GM12878 (cell line): ENCODE measurements at regions not wholly inside any gene's neighbourhood (a gene's known extent, or its start where the extent isn't known, plus 50 kb on each side); places are given as distances from the start of the nearest gene placed in this dataset.
A peak's percentile ranks its signal among the peaks of the same experiment; 100 is the strongest.

ENCODE experiments used
- ATAC-seq: fragments of 200-7000 bp; cut with Tn5 transposase; 3 replicates; pipeline ENCODE4 v1.9.1; 2020; ENCODE audit warnings: mild to moderate bottlenecking, moderate library complexity
- BruUV-seq: library from RNA; stranded (reverse); fragments of 400-500 nt; replicated peaks from 2 replicates; lab custom pipeline; 2021; lab: Mats Ljungman, UMichigan
- CTCF ChIA-PET: fragments of 300-600 bp; sonication (Branson Sonifier 250); formaldehyde crosslinking; extraction: SDS; loops from one replicate; lab custom pipeline; 2021; ENCODE audit warnings: inconsistent platforms; lab: Yijun Ruan, JAX
- POLR2A ChIA-PET: fragments of 350-600 bp; formaldehyde crosslinking; extraction: SDS; loops from one replicate; lab custom pipeline; 2021; ENCODE audit warnings: inconsistent platforms; lab: Charles Lee
- RAD21 ChIA-PET: fragments of 300-600 bp; sonication (Branson Sonifier 250); formaldehyde crosslinking; loops from one replicate; lab custom pipeline; 2023; ENCODE audit warnings: antibody characterized with exemption; ENCODE audit not compliant: unreplicated experiment; lab: Charles Lee
- SMC1A ChIA-PET: fragments of 300-600 bp; sonication (Branson Sonifier 250); formaldehyde crosslinking; loops from one replicate; lab custom pipeline; 2023; ENCODE audit not compliant: unreplicated experiment, uncharacterized antibody; lab: Charles Lee
- DNase-seq: peaks from one replicate; pipeline ENCODE4 v3.0.0-alpha.2; 2011; ENCODE audit warnings: low read depth, low spot score
- FAIRE-seq: peaks from 3 replicates; lab custom pipeline; 2011; peaks lifted over from hg19 to GRCh38; lab: Jason Lieb, UNC
- H2AFZ ChIP-seq: 2 replicates; pipeline ENCODE4 v1.6.0; 2011; ENCODE audit warnings: low read depth, low read length, control low read depth; ENCODE audit not compliant: control insufficient read depth
- H3K27ac ChIP-seq: 2 replicates; pipeline ENCODE4 v1.5.1; 2011; ENCODE audit warnings: control low read depth; ENCODE audit not compliant: control insufficient read depth, insufficient read depth
- H3K27me3 ChIP-seq, 2 experiments: replicated peaks in 1 of 2; 2 replicates each; pipeline versions ENCODE4 v1.6.0 to v1.6.1; 2011; ENCODE audit warnings: low read length in 1 of 2; ENCODE audit not compliant: control insufficient read depth in 2 of 2, insufficient read depth in 2 of 2
- H3K36me3 ChIP-seq, 2 experiments: 2 replicates each; pipeline ENCODE4 v1.5.1; 2011; ENCODE audit warnings: low read length in 1 of 2; ENCODE audit not compliant: control insufficient read depth in 2 of 2, insufficient read depth in 2 of 2
- H3K4me1 ChIP-seq: 2 replicates; pipeline ENCODE4 v1.6.1; 2011; ENCODE audit warnings: mild to moderate bottlenecking, low read length, moderate library complexity, mixed read lengths; ENCODE audit not compliant: control insufficient read depth, insufficient read depth
- H3K4me2 ChIP-seq: 2 replicates; pipeline ENCODE4 v1.6.0; 2011; ENCODE audit warnings: control low read depth; ENCODE audit not compliant: control insufficient read depth, insufficient read depth
- H3K4me3 ChIP-seq: fragments of 200-600 bp; sonication (generic); 2 replicates; pipeline ENCODE4 v1.5.1; 2016
- H3K79me2 ChIP-seq: 2 replicates; pipeline ENCODE4 v1.6.0; 2011; ENCODE audit warnings: low read length; ENCODE audit not compliant: control insufficient read depth, insufficient read depth
- H3K9ac ChIP-seq: 2 replicates; pipeline ENCODE4 v1.8.0; 2011; ENCODE audit warnings: low read length, control low read depth, mixed read lengths; ENCODE audit not compliant: control insufficient read depth, insufficient read depth
- H3K9me3 ChIP-seq: replicated peaks from 3 replicates; pipeline ENCODE4 v1.5.1; 2011; ENCODE audit warnings: mild to moderate bottlenecking, low read length; ENCODE audit not compliant: control insufficient read depth, insufficient read depth
- H4K20me1 ChIP-seq: 2 replicates; pipeline ENCODE4 v1.6.0; 2011; ENCODE audit not compliant: control insufficient read depth, insufficient read depth
- BHLHE40 ChIP-seq, 2 experiments: fragments of 450-650 bp in 1 of 2; IDR thresholded peaks; 2 replicates each; pipeline ENCODE4 v1.6.1; 2011 to 2017; ENCODE audit warnings: low read depth in 2 of 2, borderline replicate concordance in 1 of 2, improper control_type of control experiment in 1 of 2, low read length in 1 of 2, mild to moderate bottlenecking in 1 of 2
- CBX3 ChIP-seq: fragments of 200-600 bp; sonication (generic); IDR thresholded peaks from 2 replicates; pipeline ENCODE4 v1.6.1; 2016; ENCODE audit warnings: low read depth, borderline replicate concordance
- CHD2 ChIP-seq: IDR thresholded peaks from 2 replicates; pipeline ENCODE4 v1.6.1; 2011; ENCODE audit warnings: low read depth, low read length, improper control_type of control experiment, borderline replicate concordance
- EP300 ChIP-seq, 2 experiments: fragments of 150-350 bp in 1 of 2; IDR thresholded peaks; 2 replicates each; pipeline ENCODE4 v1.6.1; 2011 to 2012; ENCODE audit warnings: low read depth in 2 of 2, low read length in 2 of 2, borderline replicate concordance in 1 of 2, improper control_type of control experiment in 1 of 2, inconsistent platforms in 1 of 2; ENCODE audit not compliant: control insufficient read depth in 1 of 2
- EZH2 ChIP-seq: IDR thresholded peaks from 2 replicates; pipeline ENCODE4 v1.6.1; 2012; ENCODE audit warnings: low read depth, mild to moderate bottlenecking, control low read depth, inconsistent platforms, low read length, borderline replicate concordance; ENCODE audit not compliant: control insufficient read depth
- HCFC1 ChIP-seq: fragments of 150-350 bp; IDR thresholded peaks from 2 replicates; pipeline ENCODE4 v1.6.1; 2014; ENCODE audit warnings: low read length
- IRF4 ChIP-seq: IDR thresholded peaks from 2 replicates; pipeline ENCODE4 v1.6.1; 2011; ENCODE audit warnings: low read depth, low read length
- NR2F1 ChIP-seq: fragments of 450-650 bp; conservative IDR thresholded peaks from 2 replicates; pipeline ENCODE4 v1.6.1; 2017; ENCODE audit warnings: mild to moderate bottlenecking
- PAX8 ChIP-seq: fragments of 450-650 bp; IDR thresholded peaks from 2 replicates; pipeline ENCODE4 v1.6.1; 2017; ENCODE audit warnings: mild to moderate bottlenecking, moderate library complexity
- PML ChIP-seq: IDR thresholded peaks from 2 replicates; pipeline ENCODE4 v1.6.1; 2012; ENCODE audit warnings: low read length, inconsistent platforms
- POLR2AphosphoS5 ChIP-seq: IDR thresholded peaks from 2 replicates; pipeline ENCODE4 v1.6.1; 2011; ENCODE audit warnings: mild to moderate bottlenecking, low read length, inconsistent platforms
- SUZ12 ChIP-seq: fragments of 200-600 bp; sonication (generic); IDR thresholded peaks from one replicate; pipeline ENCODE4 v1.6.1; 2018; ENCODE audit warnings: antibody characterized with exemption, mild to moderate bottlenecking; ENCODE audit not compliant: unreplicated experiment
- TCF7 ChIP-seq: IDR thresholded peaks from 2 replicates; pipeline ENCODE4 v1.6.1; 2014; ENCODE audit warnings: antibody characterized with exemption, borderline replicate concordance
- WGBS: methylation state at CpG from one replicate; pipeline ENCODE4 v1.1.6; 2016; ENCODE audit warnings: low lambda C conversion rate; ENCODE audit not compliant: insufficient replicate concordance, insufficient coverage; ENCODE audit errors: missing lambda C conversion rate; 5-methylcytosine and 5-hydroxymethylcytosine counted together
- in situ Hi-C: fragments of 300-500 bp; cut with MboI; formaldehyde crosslinking; loops from 9 replicates; pipeline ENCODE4 v1.14.3; 2018; ENCODE audit warnings: mixed read lengths
- intact Hi-C: fragments of 100-400 bp; cut with micrococcal nuclease; formaldehyde crosslinking; loops from one replicate; pipeline ENCODE4 v1.14.2; 2022; ENCODE audit not compliant: unreplicated experiment
- TF ChIP-seq, protein P1 (sequence below): IDR thresholded peaks from 2 replicates; pipeline ENCODE4 v1.6.1; 2012; ENCODE audit warnings: low read length, inconsistent platforms
- TF ChIP-seq, protein P2 (sequence below): fragments of 150-350 bp; IDR thresholded peaks from 2 replicates; pipeline ENCODE4 v1.6.1; 2014; ENCODE audit warnings: mild to moderate bottlenecking, low read depth, low read length
- TF ChIP-seq, protein P3 (sequence below): fragments of 450-650 bp; IDR thresholded peaks from 2 replicates; pipeline ENCODE4 v1.6.1; 2017; ENCODE audit warnings: mild to moderate bottlenecking, low read depth, inconsistent platforms; ENCODE audit not compliant: poor library complexity, severe bottlenecking

DNA sequence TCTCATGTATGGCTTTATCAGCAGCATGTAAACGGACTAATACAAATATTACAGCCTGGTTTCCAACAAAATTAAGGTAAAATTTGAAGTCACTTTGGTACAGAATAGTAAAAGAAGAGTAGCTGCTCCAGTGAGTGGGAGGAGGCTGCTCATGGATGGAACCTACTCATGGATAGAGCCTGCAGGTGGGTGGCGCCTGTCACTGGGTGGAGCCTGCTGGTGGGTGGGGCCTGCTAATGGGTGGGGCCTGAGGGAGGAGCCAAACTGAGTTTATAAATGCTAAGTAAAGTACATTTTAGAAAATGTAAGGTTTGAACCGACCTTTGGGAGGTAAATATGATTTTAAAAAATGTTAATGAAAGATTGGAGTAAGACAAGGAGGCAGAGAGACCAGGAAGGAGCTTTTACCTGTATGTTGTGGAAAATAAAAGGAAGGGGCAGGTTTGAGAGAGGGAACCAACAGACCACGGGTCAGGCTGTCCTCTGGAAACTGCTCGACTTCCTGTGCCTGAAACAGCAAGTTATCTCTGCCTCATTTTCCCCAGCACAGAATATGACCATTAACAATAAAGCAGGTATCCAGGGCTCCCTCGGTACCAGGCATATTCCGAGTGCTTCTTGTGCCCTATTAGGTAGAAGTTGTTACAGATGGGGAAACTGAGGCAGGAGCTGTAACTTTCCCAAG, 55.9 kb upstream of the SEL1L start:
- CTCF ChIA-PET = interaction anchor here (1.6 kb wide), 1 partner anchor 17 kb away, joined by 3 read pairs; no protein-coding TSS in a partner anchor

More for the DNA sequence above, 55.9 kb upstream of the SEL1L start:
- no peak for TF ChIP-seq BHLHE40 (IDR thresholded peaks at IDR 0.05; ENCODE audit: borderline replicate concordance in 1 of 2, low read depth in 2 of 2, low read length in 1 of 2)
- TF ChIP-seq, protein P1, sequence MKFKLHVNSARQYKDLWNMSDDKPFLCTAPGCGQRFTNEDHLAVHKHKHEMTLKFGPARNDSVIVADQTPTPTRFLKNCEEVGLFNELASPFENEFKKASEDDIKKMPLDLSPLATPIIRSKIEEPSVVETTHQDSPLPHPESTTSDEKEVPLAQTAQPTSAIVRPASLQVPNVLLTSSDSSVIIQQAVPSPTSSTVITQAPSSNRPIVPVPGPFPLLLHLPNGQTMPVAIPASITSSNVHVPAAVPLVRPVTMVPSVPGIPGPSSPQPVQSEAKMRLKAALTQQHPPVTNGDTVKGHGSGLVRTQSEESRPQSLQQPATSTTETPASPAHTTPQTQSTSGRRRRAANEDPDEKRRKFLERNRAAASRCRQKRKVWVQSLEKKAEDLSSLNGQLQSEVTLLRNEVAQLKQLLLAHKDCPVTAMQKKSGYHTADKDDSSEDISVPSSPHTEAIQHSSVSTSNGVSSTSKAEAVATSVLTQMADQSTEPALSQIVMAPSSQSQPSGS = no peak
- TF ChIP-seq CBX3 = no peak
- TF ChIP-seq HCFC1 = no peak
- TF ChIP-seq TCF7 = no peak
- no peak for TF ChIP-seq PAX8
- TF ChIP-seq SUZ12 = no peak
- TF ChIP-seq, protein P2, sequence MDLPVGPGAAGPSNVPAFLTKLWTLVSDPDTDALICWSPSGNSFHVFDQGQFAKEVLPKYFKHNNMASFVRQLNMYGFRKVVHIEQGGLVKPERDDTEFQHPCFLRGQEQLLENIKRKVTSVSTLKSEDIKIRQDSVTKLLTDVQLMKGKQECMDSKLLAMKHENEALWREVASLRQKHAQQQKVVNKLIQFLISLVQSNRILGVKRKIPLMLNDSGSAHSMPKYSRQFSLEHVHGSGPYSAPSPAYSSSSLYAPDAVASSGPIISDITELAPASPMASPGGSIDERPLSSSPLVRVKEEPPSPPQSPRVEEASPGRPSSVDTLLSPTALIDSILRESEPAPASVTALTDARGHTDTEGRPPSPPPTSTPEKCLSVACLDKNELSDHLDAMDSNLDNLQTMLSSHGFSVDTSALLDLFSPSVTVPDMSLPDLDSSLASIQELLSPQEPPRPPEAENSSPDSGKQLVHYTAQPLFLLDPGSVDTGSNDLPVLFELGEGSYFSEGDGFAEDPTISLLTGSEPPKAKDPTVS = no peak
- no peak for TF ChIP-seq NR2F1
- TF ChIP-seq, protein P3, sequence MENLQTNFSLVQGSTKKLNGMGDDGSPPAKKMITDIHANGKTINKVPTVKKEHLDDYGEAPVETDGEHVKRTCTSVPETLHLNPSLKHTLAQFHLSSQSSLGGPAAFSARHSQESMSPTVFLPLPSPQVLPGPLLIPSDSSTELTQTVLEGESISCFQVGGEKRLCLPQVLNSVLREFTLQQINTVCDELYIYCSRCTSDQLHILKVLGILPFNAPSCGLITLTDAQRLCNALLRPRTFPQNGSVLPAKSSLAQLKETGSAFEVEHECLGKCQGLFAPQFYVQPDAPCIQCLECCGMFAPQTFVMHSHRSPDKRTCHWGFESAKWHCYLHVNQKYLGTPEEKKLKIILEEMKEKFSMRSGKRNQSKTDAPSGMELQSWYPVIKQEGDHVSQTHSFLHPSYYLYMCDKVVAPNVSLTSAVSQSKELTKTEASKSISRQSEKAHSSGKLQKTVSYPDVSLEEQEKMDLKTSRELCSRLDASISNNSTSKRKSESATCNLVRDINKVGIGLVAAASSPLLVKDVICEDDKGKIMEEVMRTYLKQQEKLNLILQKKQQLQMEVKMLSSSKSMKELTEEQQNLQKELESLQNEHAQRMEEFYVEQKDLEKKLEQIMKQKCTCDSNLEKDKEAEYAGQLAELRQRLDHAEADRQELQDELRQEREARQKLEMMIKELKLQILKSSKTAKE = no peak
- no peak for TF ChIP-seq PML
- TF ChIP-seq IRF4 = no peak
- TF ChIP-seq POLR2AphosphoS5 = no peak
- no peak for TF ChIP-seq CHD2
- TF ChIP-seq EP300 (IDR thresholded peaks at IDR 0.05; ENCODE audit: borderline replicate concordance in 1 of 2, control insufficient read depth in 1 of 2, low read depth in 2 of 2, low read length in 2 of 2) = no peak
- TF ChIP-seq EZH2 = no peak
- SMC1A ChIA-PET = interaction anchor here (1.8 kb wide), 1 partner anchor 15 kb away, joined by 4 read pairs; no protein-coding TSS in a partner anchor
- POLR2A ChIA-PET = no interaction called here
- Histone ChIP-seq H2AFZ (no peak overlapping the region), H3K4me1 (no peaks in the 10 kb centered on the region), H3K36me3 (no peaks in the 10 kb centered on the region), H3K4me3 (no peak overlapping the region), H4K20me1 (no peaks in the 10 kb centered on the region), H3K27ac (no peak overlapping the region), H3K4me2 (no peak overlapping the region), H3K9me3 (no peaks in the 10 kb centered on the region), H3K27me3 (no peaks in the 10 kb centered on the region; a peak in 1 of 4 replicates), H3K79me2 (no peaks in the 10 kb centered on the region), H3K9ac (no peak overlapping the region)
- RAD21 ChIA-PET = no interaction called here
- in situ Hi-C loops = no loop called here
- FAIRE-seq (no peak), ATAC-seq (0 out of 3 replicates have a peak, but pooled peaks have one; percentile 47), DNase-seq (no peak)
- 46% methylated on average over 7 of the region's 7 CpGs for WGBS
- intact Hi-C loops = no loop called here
- BruUV-seq = no TSS peak
